ENCODE measurements at regions not wholly inside any gene's neighbourhood (a gene's known extent, or its start where the extent isn't known, plus 50 kb on each side); places are given as distances from the start of the nearest gene placed in this dataset.

DNA sequence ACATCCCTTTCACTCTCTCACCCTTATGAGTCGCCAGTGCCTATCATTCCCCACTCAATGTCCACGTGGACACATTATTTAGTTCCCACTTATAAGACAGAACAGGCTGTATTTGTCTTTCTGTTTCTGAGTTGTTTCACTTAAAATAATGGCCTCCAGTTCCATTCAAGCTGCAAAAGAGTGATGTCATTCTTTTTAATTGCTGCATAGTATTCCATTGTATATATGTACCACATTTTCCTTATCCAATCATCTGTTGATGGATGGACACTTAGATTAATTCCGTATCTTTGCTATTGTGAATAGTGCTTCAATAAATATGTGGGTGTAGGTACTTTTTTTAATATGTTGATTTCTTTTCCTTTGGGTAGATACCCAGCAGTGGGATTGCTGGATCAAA is 79.1 kb downstream of the ZNF365 start:
- no peaks in the 10 kb centered on the region for H4K20me1 ChIP-seq (ENCODE audit: insufficient read depth, low read length)
- H3K27ac ChIP-seq (ENCODE audit: low read length), result no peak overlapping the region
- no peak overlapping the region for H2AFZ ChIP-seq (ENCODE audit: low read depth, low read length)
- no peaks in the 10 kb centered on the region for H3K27me3 ChIP-seq (ENCODE audit: low read depth, low read length)
- H3K9me3 ChIP-seq (ENCODE audit: insufficient read depth, low read length), result no peaks in the 10 kb centered on the region
- no peak for TF ChIP-seq EZH2phosphoT487 (IDR thresholded peaks at IDR 0.05; ENCODE audit: low read depth)
- TF ChIP-seq, protein P1, sequence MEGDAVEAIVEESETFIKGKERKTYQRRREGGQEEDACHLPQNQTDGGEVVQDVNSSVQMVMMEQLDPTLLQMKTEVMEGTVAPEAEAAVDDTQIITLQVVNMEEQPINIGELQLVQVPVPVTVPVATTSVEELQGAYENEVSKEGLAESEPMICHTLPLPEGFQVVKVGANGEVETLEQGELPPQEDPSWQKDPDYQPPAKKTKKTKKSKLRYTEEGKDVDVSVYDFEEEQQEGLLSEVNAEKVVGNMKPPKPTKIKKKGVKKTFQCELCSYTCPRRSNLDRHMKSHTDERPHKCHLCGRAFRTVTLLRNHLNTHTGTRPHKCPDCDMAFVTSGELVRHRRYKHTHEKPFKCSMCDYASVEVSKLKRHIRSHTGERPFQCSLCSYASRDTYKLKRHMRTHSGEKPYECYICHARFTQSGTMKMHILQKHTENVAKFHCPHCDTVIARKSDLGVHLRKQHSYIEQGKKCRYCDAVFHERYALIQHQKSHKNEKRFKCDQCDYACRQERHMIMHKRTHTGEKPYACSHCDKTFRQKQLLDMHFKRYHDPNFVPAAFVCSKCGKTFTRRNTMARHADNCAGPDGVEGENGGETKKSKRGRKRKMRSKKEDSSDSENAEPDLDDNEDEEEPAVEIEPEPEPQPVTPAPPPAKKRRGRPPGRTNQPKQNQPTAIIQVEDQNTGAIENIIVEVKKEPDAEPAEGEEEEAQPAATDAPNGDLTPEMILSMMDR (IDR thresholded peaks at IDR 0.05; ENCODE audit: low read depth, low read length), result no peak
- no peak overlapping the region for H3K4me2 ChIP-seq (ENCODE audit: low read length)
- no peak overlapping the region for H3K9ac ChIP-seq (ENCODE audit: low read length)
- H3K4me3 ChIP-seq (ENCODE audit: low read length), result no peak overlapping the region
- peaks cover 49% of the 10 kb centered on the region for H3K4me1 ChIP-seq (ENCODE audit: low read length)
- H3K36me3 ChIP-seq (replicated peaks; ENCODE audit: low read depth, low read length), result no peaks in the 10 kb centered on the region
- no peaks in the 10 kb centered on the region for H3K79me2 ChIP-seq (ENCODE audit: low read length)

DNA sequence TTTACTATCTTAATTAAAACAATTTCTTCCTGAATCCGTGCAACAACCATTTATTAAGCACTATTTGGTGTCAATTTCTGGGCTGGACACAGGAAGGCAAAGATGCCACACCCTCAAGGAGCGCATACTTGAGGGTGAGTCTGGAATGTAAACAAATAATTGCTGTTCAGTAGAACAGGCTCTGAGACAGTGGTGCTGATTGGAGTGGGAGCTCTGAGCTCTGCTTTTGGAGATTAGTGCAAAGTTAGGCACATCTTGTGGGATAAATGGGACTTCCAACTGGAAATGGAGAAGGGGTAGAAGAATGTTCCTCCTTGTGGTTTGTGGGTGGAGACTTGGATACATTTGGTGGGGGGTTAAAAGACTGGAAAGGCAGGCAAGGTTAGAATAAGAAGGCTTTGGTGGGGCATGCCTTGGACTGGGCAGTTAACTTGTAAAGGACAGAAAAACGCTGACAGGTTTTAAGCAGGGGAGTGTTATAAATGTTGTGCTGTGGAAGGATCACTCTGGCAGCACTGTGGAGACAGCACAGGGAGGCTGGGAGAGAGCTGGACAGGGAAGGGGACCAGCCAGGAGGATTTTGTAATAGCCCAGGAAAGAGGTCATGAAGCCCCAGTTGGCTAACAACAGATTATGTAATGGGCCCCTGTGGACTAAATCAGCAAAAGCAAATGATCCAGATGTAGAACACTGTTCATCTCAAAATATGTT is 80.7 kb downstream of the ZNF365 start:
- Histone ChIP-seq H3K27ac (ENCODE audit: low read length) (no peak overlapping the region), H3K4me1 (ENCODE audit: low read length) (peaks cover 49% of the 10 kb centered on the region), H2AFZ (ENCODE audit: low read depth, low read length) (no peak overlapping the region), H3K36me3 (replicated peaks; ENCODE audit: low read depth, low read length) (no peaks in the 10 kb centered on the region), H4K20me1 (ENCODE audit: insufficient read depth, low read length) (no peaks in the 10 kb centered on the region), H3K4me2 (ENCODE audit: low read length) (no peak overlapping the region), H3K9ac (ENCODE audit: low read length) (no peak overlapping the region), H3K27me3 (ENCODE audit: low read depth, low read length) (no peaks in the 10 kb centered on the region), H3K9me3 (ENCODE audit: insufficient read depth, low read length) (no peaks in the 10 kb centered on the region), H3K4me3 (ENCODE audit: low read length) (no peak overlapping the region), H3K79me2 (ENCODE audit: low read length) (no peaks in the 10 kb centered on the region)
- TF ChIP-seq EZH2phosphoT487 (IDR thresholded peaks at IDR 0.05; ENCODE audit: low read depth), result no peak
- TF ChIP-seq, protein P1 (IDR thresholded peaks at IDR 0.05; ENCODE audit: low read depth, low read length), result no peak

DNA sequence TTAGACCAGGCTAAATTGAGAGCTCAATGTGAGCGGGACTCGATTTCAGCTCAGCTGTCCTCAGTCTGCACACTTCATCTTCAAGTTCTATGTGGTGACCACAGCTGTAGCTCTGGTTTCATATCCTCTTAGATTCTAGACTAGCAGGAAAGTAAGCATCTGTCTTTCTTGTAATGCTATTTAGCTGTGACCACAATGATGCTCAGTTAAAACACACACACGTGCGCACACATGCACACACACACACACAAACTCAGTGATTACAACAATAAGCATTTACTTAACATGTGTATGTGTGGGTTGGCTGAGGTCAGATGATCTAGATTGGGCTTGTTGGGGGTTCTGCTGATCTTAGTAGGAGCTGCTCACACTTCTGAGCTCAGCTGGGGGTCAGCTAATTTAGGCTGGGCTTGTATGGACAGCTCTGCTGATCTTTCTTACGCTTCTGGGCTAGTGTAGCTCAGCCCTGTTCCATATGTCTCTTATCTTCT is 82.5 kb downstream of the ZNF365 start:
- H2AFZ ChIP-seq (ENCODE audit: low read depth, low read length), result no peak overlapping the region
- TF ChIP-seq EZH2phosphoT487 (IDR thresholded peaks at IDR 0.05; ENCODE audit: low read depth), result no peak
- TF ChIP-seq, protein P1 (IDR thresholded peaks at IDR 0.05; ENCODE audit: low read depth, low read length), result no peak
- no peaks in the 10 kb centered on the region for H3K79me2 ChIP-seq (ENCODE audit: low read length)
- peak overlapping the region; percentile 72 for H3K4me2 ChIP-seq (ENCODE audit: low read length)
- peaks cover 32% of the 10 kb centered on the region for H3K4me1 ChIP-seq (ENCODE audit: low read length)
- H3K36me3 ChIP-seq (replicated peaks; ENCODE audit: low read depth, low read length), result no peaks in the 10 kb centered on the region
- H3K4me3 ChIP-seq (ENCODE audit: low read length), result peak overlapping the region; percentile 50
- H3K27me3 ChIP-seq (ENCODE audit: low read depth, low read length), result no peaks in the 10 kb centered on the region
- H3K9me3 ChIP-seq (ENCODE audit: insufficient read depth, low read length), result no peaks in the 10 kb centered on the region
- H3K9ac ChIP-seq (ENCODE audit: low read length), result peak overlapping the region; percentile 18; the same call in 1 of the 2 replicates
- no peaks in the 10 kb centered on the region for H4K20me1 ChIP-seq (ENCODE audit: insufficient read depth, low read length)
- H3K27ac ChIP-seq (ENCODE audit: low read length), result peak overlapping the region; percentile 57

DNA sequence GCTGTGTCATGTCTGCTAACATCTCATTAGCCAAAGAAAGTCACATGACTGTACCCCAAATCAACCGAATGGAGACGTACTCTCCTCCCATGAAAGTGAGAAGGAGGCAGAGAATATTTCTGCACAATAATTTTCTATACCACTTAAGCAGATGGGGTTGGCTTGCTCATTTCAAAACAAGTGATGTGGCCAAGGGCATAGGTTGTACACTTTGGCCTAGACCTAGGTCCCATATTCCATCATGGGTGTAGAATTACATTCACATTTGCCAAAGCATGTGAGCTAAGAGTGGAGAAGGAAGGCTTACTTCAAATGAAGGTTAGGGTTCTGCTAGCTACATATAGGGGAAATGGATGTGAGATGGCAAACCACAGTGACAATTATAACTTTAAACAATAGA is 83.0 kb downstream of the ZNF365 start:
- no peaks in the 10 kb centered on the region for H3K27me3 ChIP-seq (ENCODE audit: low read depth, low read length)
- peak overlapping the region; percentile 18; the same call in 1 of the 2 replicates for H3K9ac ChIP-seq (ENCODE audit: low read length)
- no peak for TF ChIP-seq EZH2phosphoT487 (IDR thresholded peaks at IDR 0.05; ENCODE audit: low read depth)
- TF ChIP-seq, protein P1 (IDR thresholded peaks at IDR 0.05; ENCODE audit: low read depth, low read length), result no peak
- H4K20me1 ChIP-seq (ENCODE audit: insufficient read depth, low read length), result no peaks in the 10 kb centered on the region
- H3K27ac ChIP-seq (ENCODE audit: low read length), result peak overlapping the region; percentile 57; the same call in 1 of the 2 replicates
- no peak overlapping the region for H2AFZ ChIP-seq (ENCODE audit: low read depth, low read length)
- peaks cover 27% of the 10 kb centered on the region for H3K4me1 ChIP-seq (ENCODE audit: low read length)
- H3K79me2 ChIP-seq (ENCODE audit: low read length), result no peaks in the 10 kb centered on the region
- H3K4me3 ChIP-seq (ENCODE audit: low read length), result peak overlapping the region; percentile 50
- H3K4me2 ChIP-seq (ENCODE audit: low read length), result peak overlapping the region; percentile 72
- H3K9me3 ChIP-seq (ENCODE audit: insufficient read depth, low read length), result no peaks in the 10 kb centered on the region
- H3K36me3 ChIP-seq (replicated peaks; ENCODE audit: low read depth, low read length), result no peaks in the 10 kb centered on the region
